Neural progenitor cell (in vitro differentiated cells): ENCODE measurements at regions not wholly inside any gene's neighbourhood (a gene's known extent, or its start where the extent isn't known, plus 50 kb on each side); places are given as distances from the start of the nearest gene placed in this dataset.

Experiments
- DNase-seq: peaks from one replicate; pipeline ENCODE4 v3.0.0-alpha.2; 2016; ENCODE audit warnings: low spot score
- H2AFZ ChIP-seq: fragments of 200-600 bp; sonication (generic); replicated peaks from 2 replicates; pipeline ENCODE4 v1.6.1; 2016; ENCODE audit warnings: antibody characterized with exemption
- H3F3A ChIP-seq: fragments of 200-600 bp; sonication (generic); 2 replicates; pipeline ENCODE4 v1.6.1; 2016; ENCODE audit warnings: antibody characterized with exemption, low read depth
- H3K27ac ChIP-seq: fragments of 200-600 bp; sonication (generic); 2 replicates; pipeline ENCODE4 v1.5.1; 2016; ENCODE audit warnings: mild to moderate bottlenecking
- H3K27me3 ChIP-seq: fragments of 200-600 bp; sonication (generic); 2 replicates; pipeline ENCODE4 v1.6.1; 2016; ENCODE audit warnings: mild to moderate bottlenecking, moderate library complexity
- H3K36me3 ChIP-seq: fragments of 200-600 bp; sonication (generic); 2 replicates; pipeline ENCODE4 v1.5.1; 2016
- H3K4me1 ChIP-seq: fragments of 200-600 bp; sonication (generic); 2 replicates; pipeline ENCODE4 v1.6.1; 2016; ENCODE audit warnings: mixed run types
- H3K4me2 ChIP-seq: fragments of 200-600 bp; sonication (generic); 2 replicates; pipeline ENCODE4 v1.6.1; 2016
- H3K4me3 ChIP-seq: fragments of 200-600 bp; sonication (generic); 2 replicates; pipeline ENCODE4 v1.5.1; 2016
- H3K79me2 ChIP-seq: fragments of 200-600 bp; sonication (generic); 2 replicates; pipeline ENCODE4 v1.6.1; 2016; ENCODE audit warnings: low read depth
- H3K9ac ChIP-seq: fragments of 200-600 bp; sonication (generic); 2 replicates; pipeline ENCODE4 v1.6.1; 2016
- H3K9me3 ChIP-seq: fragments of 200-600 bp; sonication (generic); 2 replicates; pipeline ENCODE4 v1.5.1; 2016; ENCODE audit warnings: low read depth
- H4K20me1 ChIP-seq: fragments of 200-600 bp; sonication (generic); 2 replicates; pipeline ENCODE4 v1.6.1; 2016; ENCODE audit warnings: low read depth
- H3K27ac Mint-ChIP-seq: 3 replicates; pipeline ENCODE4 v1.8.0; 2021; ENCODE audit warnings: mixed read lengths
- H3K27me3 Mint-ChIP-seq: 2 replicates; pipeline ENCODE4 v1.8.0; 2022; ENCODE audit warnings: low read depth, mild to moderate bottlenecking, inconsistent platforms, moderate library complexity, mixed read lengths; ENCODE audit not compliant: insufficient read depth
- H3K36me3 Mint-ChIP-seq: 3 replicates; pipeline ENCODE4 v1.8.0; 2021; ENCODE audit warnings: mixed read lengths
- H3K4me1 Mint-ChIP-seq: 3 replicates; pipeline ENCODE4 v1.8.0; 2021; ENCODE audit warnings: mixed read lengths
- H3K4me3 Mint-ChIP-seq: 3 replicates; pipeline ENCODE4 v1.8.0; 2021; ENCODE audit warnings: mild to moderate bottlenecking, moderate library complexity, mixed read lengths
- H3K9me3 Mint-ChIP-seq: 3 replicates; pipeline ENCODE4 v1.8.0; 2020; ENCODE audit warnings: mixed read lengths
- CTCF ChIP-seq: fragments of 200-600 bp; sonication (generic); IDR thresholded peaks from 2 replicates; pipeline ENCODE4 v1.5.1; 2017; ENCODE audit warnings: antibody characterized with exemption, mild to moderate bottlenecking
- EZH2 ChIP-seq: fragments of 200-600 bp; sonication (generic); IDR thresholded peaks from 2 replicates; pipeline ENCODE4 v1.6.1; 2017; ENCODE audit warnings: antibody characterized with exemption, mild to moderate bottlenecking, moderate library complexity
- EZH2phosphoT487 ChIP-seq: fragments of 200-600 bp; sonication (generic); IDR thresholded peaks from 2 replicates; pipeline ENCODE4 v1.6.1; 2017; ENCODE audit warnings: antibody characterized with exemption

DNA sequence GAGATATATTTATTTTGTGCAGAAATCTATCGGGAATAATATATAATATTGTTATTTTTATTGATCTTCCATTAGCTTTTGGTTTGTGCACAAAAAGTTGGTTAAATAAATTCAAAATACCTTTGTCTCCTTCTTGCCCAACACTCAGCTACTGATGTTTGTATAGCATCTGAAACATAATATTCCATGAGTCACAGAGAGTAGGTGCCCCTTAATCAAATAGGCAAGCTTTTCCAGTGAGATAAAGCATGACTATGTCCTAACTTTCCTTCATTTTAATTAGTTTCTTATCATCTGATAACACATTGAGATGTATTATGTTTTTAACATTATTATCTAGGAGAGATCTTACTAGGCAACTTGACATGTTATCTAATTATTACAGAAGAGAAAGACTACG lies 432.2 kb downstream of the KIF20B start:
- H3K9ac ChIP-seq: no peak overlapping the region
- peaks cover 20% of the 10 kb centered on the region for H3K9me3 ChIP-seq
- no peaks in the 10 kb centered on the region for H3F3A ChIP-seq
- H3K4me3 ChIP-seq: no peak overlapping the region
- H3K9me3 Mint-ChIP-seq: peaks cover 30% of the 10 kb centered on the region
- no peak overlapping the region for H3K4me3 Mint-ChIP-seq
- H3K27ac ChIP-seq: no peak overlapping the region
- no peaks in the 10 kb centered on the region for H3K4me1 ChIP-seq
- H4K20me1 ChIP-seq: no peaks in the 10 kb centered on the region
- no peak for DNase-seq
- H3K4me2 ChIP-seq: no peak overlapping the region
- H3K27me3 Mint-ChIP-seq: no peaks in the 10 kb centered on the region
- H3K4me1 Mint-ChIP-seq: no peaks in the 10 kb centered on the region
- no peaks in the 10 kb centered on the region for H3K27me3 ChIP-seq
- H3K79me2 ChIP-seq: no peaks in the 10 kb centered on the region
- no peak for TF ChIP-seq EZH2
- TF ChIP-seq CTCF: no peak
- no peak for TF ChIP-seq EZH2phosphoT487
- H2AFZ ChIP-seq: no peak overlapping the region
- peaks cover 4% of the 10 kb centered on the region for H3K36me3 Mint-ChIP-seq
- no peaks in the 10 kb centered on the region for H3K36me3 ChIP-seq
- no peak overlapping the region for H3K27ac Mint-ChIP-seq

DNA sequence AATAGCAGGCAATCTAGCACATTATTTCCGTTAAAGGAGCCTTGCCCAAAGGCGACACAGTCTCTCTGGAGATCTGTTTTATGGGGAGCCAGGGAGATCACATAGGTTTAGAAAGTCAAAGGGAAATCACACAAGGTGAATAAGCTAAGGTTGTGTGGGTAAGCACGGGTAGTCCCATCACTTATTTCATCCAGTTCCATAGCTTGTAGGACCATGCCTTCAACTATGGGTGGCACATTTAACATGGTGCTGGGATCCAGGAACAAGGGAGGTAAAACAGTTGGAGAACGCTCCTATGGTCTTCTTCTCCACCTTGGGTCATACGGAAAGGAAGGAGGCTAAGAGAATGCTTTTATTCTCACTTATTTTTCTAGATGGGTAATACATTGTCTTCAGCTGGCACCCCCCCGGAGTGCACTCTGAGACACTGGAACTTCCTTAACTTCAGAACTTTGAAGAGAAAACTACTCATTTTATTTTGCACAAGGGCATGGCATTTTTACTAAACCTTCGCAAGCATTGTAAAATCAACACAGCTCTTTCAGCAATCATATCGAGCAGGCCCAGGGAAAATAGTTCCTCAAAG lies 435.4 kb downstream of the KIF20B start:
- TF ChIP-seq CTCF (no peak), EZH2 (no peak), EZH2phosphoT487 (no peak)

DNA sequence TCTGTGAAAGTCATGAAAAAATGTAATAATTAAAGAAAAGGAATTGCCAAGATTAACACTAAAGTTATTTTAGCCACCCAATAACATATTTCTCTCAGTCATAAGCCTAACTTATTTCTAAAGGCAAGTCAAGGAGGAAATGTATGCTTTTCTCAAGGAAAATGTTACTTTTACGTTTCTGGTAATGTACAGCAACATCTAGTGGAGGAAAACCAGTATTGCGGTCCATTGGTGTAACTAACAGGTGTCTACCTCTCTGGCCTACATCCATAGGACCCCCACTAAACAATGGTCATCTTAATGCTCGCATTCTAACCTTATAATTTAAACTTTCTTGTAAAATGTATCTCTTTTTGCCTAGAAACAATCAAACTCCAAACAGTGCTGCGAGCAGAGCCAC lies 437.5 kb downstream of the KIF20B start:
- H3K9ac ChIP-seq: no peak overlapping the region
- peak; percentile 20 for DNase-seq
- Mint-ChIP-seq H3K9me3 (peaks cover 35% of the 10 kb centered on the region), H3K27me3 (no peaks in the 10 kb centered on the region), H3K4me3 (no peak overlapping the region), H3K27ac (no peak overlapping the region), H3K36me3 (peaks cover 4% of the 10 kb centered on the region), H3K4me1 (no peaks in the 10 kb centered on the region)
- no peak overlapping the region for H3K27ac ChIP-seq
- H3K27me3 ChIP-seq: no peaks in the 10 kb centered on the region
- H3K4me1 ChIP-seq: no peaks in the 10 kb centered on the region
- H3K4me3 ChIP-seq: no peak overlapping the region
- H3K4me2 ChIP-seq: no peak overlapping the region
- H3F3A ChIP-seq: no peaks in the 10 kb centered on the region
- H2AFZ ChIP-seq: no peak overlapping the region
- TF ChIP-seq EZH2phosphoT487 (no peak), CTCF (peak; percentile 58)
- H4K20me1 ChIP-seq: no peaks in the 10 kb centered on the region
- H3K9me3 ChIP-seq: peaks cover 20% of the 10 kb centered on the region
- no peaks in the 10 kb centered on the region for H3K36me3 ChIP-seq
- no peaks in the 10 kb centered on the region for H3K79me2 ChIP-seq

More for the DNA sequence above, 435.4 kb downstream of the KIF20B start:
- peak; percentile 5 for DNase-seq
- H3K9me3 Mint-ChIP-seq: peaks cover 35% of the 10 kb centered on the region
- Histone ChIP-seq H3K4me3 (no peak overlapping the region), H3K9ac (no peak overlapping the region), H3K36me3 (no peaks in the 10 kb centered on the region), H3K4me2 (no peak overlapping the region), H4K20me1 (no peaks in the 10 kb centered on the region), H2AFZ (no peak overlapping the region), H3K4me1 (no peaks in the 10 kb centered on the region), H3K79me2 (no peaks in the 10 kb centered on the region), H3F3A (no peaks in the 10 kb centered on the region), H3K9me3 (peaks cover 20% of the 10 kb centered on the region), H3K27me3 (no peaks in the 10 kb centered on the region), H3K27ac (no peak overlapping the region)
- peaks cover 4% of the 10 kb centered on the region for H3K36me3 Mint-ChIP-seq
- H3K27ac Mint-ChIP-seq: no peak overlapping the region
- no peaks in the 10 kb centered on the region for H3K27me3 Mint-ChIP-seq
- no peaks in the 10 kb centered on the region for H3K4me1 Mint-ChIP-seq
- no peak overlapping the region for H3K4me3 Mint-ChIP-seq
